Ascending aorta (tissue), 2 donors: ENCODE measurements at regions not wholly inside any gene's neighbourhood (a gene's known extent, or its start where the extent isn't known, plus 50 kb on each side); places are given as distances from the start of the nearest gene placed in this dataset.

Source experiments
- DNase-seq, 2 donors: peaks; one replicate each; pipeline ENCODE4 v3.0.0-alpha.2; 2019; ENCODE audit warnings: low spot score in 2 of 2
- H3K27ac ChIP-seq, 2 donors: fragments of 200-600 bp; sonication (generic); one replicate each; pipeline ENCODE4 v1.5.1; 2016 to 2017; ENCODE audit warnings: mild to moderate bottlenecking in 1 of 2
- H3K27me3 ChIP-seq: fragments of 200-600 bp; sonication (generic); one replicate; pipeline ENCODE4 v1.5.1; 2017
- H3K36me3 ChIP-seq, 2 donors: fragments of 200-600 bp; sonication (generic); one replicate each; pipeline ENCODE4 v1.5.1; 2016
- H3K4me1 ChIP-seq, 2 donors: fragments of 200-600 bp; sonication (generic); one replicate each; pipeline ENCODE4 v1.5.1; 2016 to 2017; ENCODE audit warnings: mild to moderate bottlenecking in 1 of 2
- H3K4me3 ChIP-seq, 2 donors: fragments of 200-600 bp; sonication (generic); one replicate each; pipeline ENCODE4 v1.5.1; 2016 to 2017; ENCODE audit warnings: mild to moderate bottlenecking in 1 of 2
- H3K9me3 ChIP-seq, 2 donors: fragments of 200-600 bp; sonication (generic); one replicate each; pipeline ENCODE4 v1.5.1; 2016
- intact Hi-C: fragments of 100-400 bp; cut with DNase I; formaldehyde crosslinking; loops from one replicate; pipeline ENCODE4 v1.15.1; 2023
- TF ChIP-seq, protein P1 (sequence below), 3 experiments: fragments of 200-600 bp in 2 of 3; fragments of 450-650 bp in 1 of 3; sonication (generic) in 2 of 3; IDR thresholded peaks; one replicate each; pipeline ENCODE4 v1.5.1; 2016 to 2019; ENCODE audit warnings: antibody characterized with exemption in 3 of 3, mild to moderate bottlenecking in 1 of 3, moderate library complexity in 1 of 3

DNA sequence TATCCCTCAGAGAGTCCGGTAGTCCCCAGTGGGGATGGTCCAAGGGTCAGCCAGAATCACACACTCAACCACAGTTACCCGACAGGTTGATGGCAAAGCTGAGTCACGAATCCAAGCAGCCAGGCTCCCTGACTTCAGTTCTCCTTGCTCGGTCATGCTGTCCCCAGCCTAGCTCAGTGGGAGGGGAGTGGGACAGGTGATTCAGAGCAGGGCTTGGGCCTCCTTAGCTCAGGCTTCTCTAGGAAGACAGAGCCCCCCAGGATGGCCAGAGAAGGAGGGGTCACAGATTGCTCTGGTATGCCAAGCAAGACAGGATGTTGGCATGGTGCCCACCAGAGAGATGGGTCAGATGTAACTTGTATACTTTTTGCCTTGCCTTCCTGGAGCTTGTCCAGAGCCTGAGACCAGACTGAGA is 66.5 kb downstream of the EFNB1 start:
- H3K4me3 ChIP-seq = peak overlapping the region in 1 of 2 donors; percentile 54
- peaks cover 3 to 13% of the 10 kb centered on the region in 2 donors for H3K4me1 ChIP-seq
- peak in 1 of 2 donors; percentile 82 for DNase-seq
- no peaks in the 10 kb centered on the region for H3K36me3 ChIP-seq
- H3K9me3 ChIP-seq = no peaks in the 10 kb centered on the region
- intact Hi-C loops = loop anchor here (1.0 to 10.0 kb wide), 4 partner anchors 33 to 269 kb away; partner anchors contain the start of gene PJA1
- H3K27me3 ChIP-seq = no peaks in the 10 kb centered on the region
- TF ChIP-seq, protein P1, sequence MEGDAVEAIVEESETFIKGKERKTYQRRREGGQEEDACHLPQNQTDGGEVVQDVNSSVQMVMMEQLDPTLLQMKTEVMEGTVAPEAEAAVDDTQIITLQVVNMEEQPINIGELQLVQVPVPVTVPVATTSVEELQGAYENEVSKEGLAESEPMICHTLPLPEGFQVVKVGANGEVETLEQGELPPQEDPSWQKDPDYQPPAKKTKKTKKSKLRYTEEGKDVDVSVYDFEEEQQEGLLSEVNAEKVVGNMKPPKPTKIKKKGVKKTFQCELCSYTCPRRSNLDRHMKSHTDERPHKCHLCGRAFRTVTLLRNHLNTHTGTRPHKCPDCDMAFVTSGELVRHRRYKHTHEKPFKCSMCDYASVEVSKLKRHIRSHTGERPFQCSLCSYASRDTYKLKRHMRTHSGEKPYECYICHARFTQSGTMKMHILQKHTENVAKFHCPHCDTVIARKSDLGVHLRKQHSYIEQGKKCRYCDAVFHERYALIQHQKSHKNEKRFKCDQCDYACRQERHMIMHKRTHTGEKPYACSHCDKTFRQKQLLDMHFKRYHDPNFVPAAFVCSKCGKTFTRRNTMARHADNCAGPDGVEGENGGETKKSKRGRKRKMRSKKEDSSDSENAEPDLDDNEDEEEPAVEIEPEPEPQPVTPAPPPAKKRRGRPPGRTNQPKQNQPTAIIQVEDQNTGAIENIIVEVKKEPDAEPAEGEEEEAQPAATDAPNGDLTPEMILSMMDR (IDR thresholded peaks at IDR 0.05) = no peak
- peak overlapping the region; percentile 97 for H3K27ac ChIP-seq

DNA sequence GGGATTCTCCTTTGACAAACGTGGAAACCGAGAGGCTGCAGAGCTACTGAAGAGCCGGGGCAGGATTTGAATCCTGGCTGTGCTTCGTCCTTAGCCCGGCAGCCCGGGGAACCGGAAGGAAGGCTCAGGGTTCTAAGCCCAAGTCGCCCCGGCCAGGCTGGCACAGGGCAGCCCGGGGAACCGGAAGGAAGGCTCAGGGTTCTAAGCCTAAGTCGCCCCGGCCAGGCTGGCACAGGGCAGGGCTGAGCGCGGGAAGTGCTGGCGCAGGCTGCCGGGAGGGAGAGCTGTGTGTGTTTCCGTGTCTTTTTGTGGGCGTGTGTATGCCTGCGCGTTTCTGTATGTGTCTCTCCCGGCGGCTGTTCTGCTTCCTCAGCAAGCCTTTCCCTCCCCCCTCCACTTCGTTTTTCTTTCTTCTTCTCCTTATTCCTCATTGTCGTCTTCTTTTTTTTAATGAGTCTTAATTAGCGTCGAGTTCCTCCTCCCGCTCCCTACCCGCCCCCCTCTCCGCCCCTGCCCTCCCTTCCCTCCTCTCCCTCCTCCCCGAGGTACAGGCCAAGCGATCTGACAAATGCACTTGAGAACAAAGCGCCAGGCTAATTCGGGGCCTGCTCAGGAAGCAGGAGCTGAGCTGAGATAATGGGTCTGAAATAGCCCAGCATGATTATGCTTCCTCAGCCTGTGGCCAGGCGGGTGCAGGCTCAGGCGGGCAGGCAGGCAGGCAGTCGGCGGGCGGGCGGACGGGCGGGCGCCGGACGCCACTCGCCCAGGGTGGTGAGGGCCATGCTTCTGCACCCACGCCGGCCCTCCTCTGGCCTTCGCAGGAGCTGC is 65.9 kb downstream of the EFNB1 start:
- Histone ChIP-seq H3K27me3 (no peaks in the 10 kb centered on the region), H3K36me3 (no peaks in the 10 kb centered on the region), H3K27ac (peak overlapping the region; percentile 97), H3K9me3 (no peaks in the 10 kb centered on the region), H3K4me3 (peak overlapping the region in 1 of 2 donors; percentile 54), H3K4me1 (peaks cover 3 to 13% of the 10 kb centered on the region in 2 donors)
- TF ChIP-seq, protein P1 (IDR thresholded peaks at IDR 0.05) = no peak
- intact Hi-C loops = loop anchor here (1.0 to 10.0 kb wide), 4 partner anchors 34 to 270 kb away; partner anchors contain the start of gene PJA1
- peak; percentile 31 to 84 for DNase-seq

DNA sequence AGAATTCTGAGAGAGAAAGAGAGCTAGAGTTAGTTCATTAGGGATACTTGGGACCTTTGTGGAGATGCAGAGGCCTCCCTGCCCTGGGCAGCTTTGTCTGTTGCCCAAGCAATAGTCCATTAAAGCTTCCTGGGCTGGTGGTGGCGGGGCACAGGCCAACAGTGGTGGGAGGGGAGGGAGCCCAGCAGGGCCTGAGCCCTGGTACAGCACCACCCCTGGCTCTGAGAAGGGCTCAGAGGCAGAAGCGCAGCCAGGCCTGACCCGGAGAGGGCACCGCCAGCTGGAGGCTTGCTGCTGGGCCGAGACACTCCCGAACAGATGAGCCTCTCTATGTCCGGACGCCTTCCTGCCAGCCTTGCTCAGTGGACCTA is 65.3 kb downstream of the EFNB1 start:
- H3K36me3 ChIP-seq = no peaks in the 10 kb centered on the region
- intact Hi-C loops = loop anchor here (2.0 to 10.0 kb wide), 3 partner anchors 35 to 271 kb away; partner anchors contain the start of gene PJA1
- no peaks in the 10 kb centered on the region for H3K27me3 ChIP-seq
- H3K4me3 ChIP-seq = peak overlapping the region in 1 of 2 donors; percentile 54
- no peaks in the 10 kb centered on the region for H3K9me3 ChIP-seq
- peak in 1 of 2 donors; percentile 68 for DNase-seq
- peak overlapping the region; percentile 97 for H3K27ac ChIP-seq
- peaks cover 3 to 13% of the 10 kb centered on the region in 2 donors for H3K4me1 ChIP-seq
- TF ChIP-seq, protein P1 (IDR thresholded peaks at IDR 0.05) = no peak

DNA sequence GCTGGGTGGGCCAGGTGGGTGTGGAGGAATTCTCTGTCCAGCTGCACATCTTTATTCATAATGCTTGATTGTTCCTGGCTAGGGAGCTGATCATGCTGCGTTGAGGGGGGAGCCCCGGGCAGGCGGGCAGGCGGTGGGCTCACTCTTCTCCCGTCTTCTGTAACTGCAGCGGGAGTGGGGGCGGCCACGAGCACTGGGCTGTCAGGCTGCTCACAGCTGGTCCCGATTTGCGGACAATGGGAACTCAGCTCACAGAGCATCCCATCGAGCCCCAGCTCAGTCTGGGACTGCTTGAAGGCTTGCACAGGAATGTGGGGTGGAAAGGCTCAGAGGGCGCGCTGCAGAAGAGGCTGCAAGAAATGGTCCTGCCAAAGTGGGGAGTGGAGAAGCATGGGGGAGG is 63.8 kb downstream of the EFNB1 start:
- H3K4me3 ChIP-seq = no peak overlapping the region
- TF ChIP-seq, protein P1 (IDR thresholded peaks at IDR 0.05) = no peak
- intact Hi-C loops = loop anchor here (10.0 kb wide), 2 partner anchors 132 to 272 kb away; partner anchors contain the start of gene PJA1
- no peaks in the 10 kb centered on the region for H3K9me3 ChIP-seq
- no peak overlapping the region for H3K27ac ChIP-seq
- no peaks in the 10 kb centered on the region for H3K27me3 ChIP-seq
- no peak for DNase-seq
- H3K36me3 ChIP-seq = no peaks in the 10 kb centered on the region
- H3K4me1 ChIP-seq = peaks cover 3 to 13% of the 10 kb centered on the region in 2 donors

DNA sequence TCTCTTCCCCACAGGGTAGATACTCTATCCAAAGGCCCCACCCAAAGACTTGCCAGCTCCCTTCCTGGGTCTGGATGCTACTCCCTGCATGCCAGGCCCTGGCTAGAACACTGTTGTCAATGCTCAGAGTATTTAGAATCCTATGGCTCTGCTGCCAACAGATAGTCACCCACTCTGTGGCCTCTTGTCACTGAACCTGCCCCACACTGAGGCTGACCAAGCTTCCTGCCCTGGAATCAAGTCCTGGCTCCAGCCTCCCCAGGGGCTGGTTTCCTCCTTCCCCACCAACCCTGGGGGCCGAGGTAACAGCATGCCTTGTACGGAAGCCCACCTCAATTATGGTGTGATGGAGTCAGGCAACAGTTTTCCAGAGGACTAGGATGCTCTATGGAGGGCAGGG is 63.3 kb downstream of the EFNB1 start:
- TF ChIP-seq, protein P1 (IDR thresholded peaks at IDR 0.05) = no peak
- no peaks in the 10 kb centered on the region for H3K9me3 ChIP-seq
- H3K4me3 ChIP-seq = no peak overlapping the region
- DNase-seq = no peak
- intact Hi-C loops = loop anchor here (10.0 kb wide), 2 partner anchors 133 to 273 kb away; partner anchors contain the start of gene PJA1
- no peak overlapping the region for H3K27ac ChIP-seq
- H3K4me1 ChIP-seq = peaks cover 3 to 13% of the 10 kb centered on the region in 2 donors
- no peaks in the 10 kb centered on the region for H3K36me3 ChIP-seq
- H3K27me3 ChIP-seq = no peaks in the 10 kb centered on the region
